Epithelial cell of proximal tubule (primary cell): ENCODE measurements at regions not wholly inside any gene's neighbourhood (a gene's known extent, or its start where the extent isn't known, plus 50 kb on each side); places are given as distances from the start of the nearest gene placed in this dataset.

ENCODE experiments used
- DNase-seq: peaks from one replicate; pipeline ENCODE4 v3.0.0-alpha.2; 2011; ENCODE audit warnings: low read depth
- H3K4me3 ChIP-seq: 2 replicates; pipeline ENCODE4 v1.5.1; 2011; ENCODE audit warnings: low read depth, mild to moderate bottlenecking, low read length
- CTCF ChIP-seq: conservative IDR thresholded peaks from 2 replicates; pipeline ENCODE4 v1.5.1; 2012; ENCODE audit warnings: low read depth, mild to moderate bottlenecking, low read length

GRCh38 chr16:6946106-6946505 is 386.5 kb upstream of the RBFOX1 start:
- DNase-seq = no peak
- H3K4me3 ChIP-seq = no peak overlapping the region
- no peak for TF ChIP-seq CTCF

DNA sequence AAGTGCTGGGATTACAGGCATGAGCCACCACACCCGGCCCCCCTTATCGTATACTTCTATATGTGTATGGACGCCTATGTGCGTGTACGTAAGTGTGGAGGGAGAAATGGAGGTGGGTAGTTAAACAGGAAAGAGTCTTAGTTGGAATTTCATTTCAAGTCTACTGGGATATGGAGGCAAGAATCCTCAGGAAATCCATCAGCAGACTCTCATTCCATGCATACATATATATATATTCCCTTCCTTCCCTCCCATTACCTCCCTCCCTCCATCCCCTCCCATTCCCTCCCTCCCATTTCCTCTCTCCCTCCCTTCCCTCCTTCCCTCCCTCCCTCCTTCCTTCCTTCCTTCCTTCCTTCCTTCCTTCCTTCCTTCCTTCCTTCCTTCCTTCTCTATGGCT is 391.7 kb upstream of the RBFOX1 start:
- no peak for TF ChIP-seq CTCF

GRCh38 chr16:6937641-6938040 is 395.0 kb upstream of the RBFOX1 start:
- no peak overlapping the region for H3K4me3 ChIP-seq
- no peak for TF ChIP-seq CTCF
- no peak for DNase-seq

More for the DNA sequence above, 391.7 kb upstream of the RBFOX1 start:
- no peak overlapping the region for H3K4me3 ChIP-seq
- no peak for DNase-seq

- no peak overlapping the region for H3K4me3 ChIP-seq
- no peak for DNase-seq
Observed at GRCh38 chr16:6932871-6933385, 399.7 kb upstream of the RBFOX1 start.

GRCh38 chr16:6929868-6930267 is 402.8 kb upstream of the RBFOX1 start:
- H3K4me3 ChIP-seq = no peak overlapping the region
- no peak for TF ChIP-seq CTCF
- DNase-seq = no peak

More at GRCh38 chr16:6932871-6933385, 399.7 kb upstream of the RBFOX1 start:
- TF ChIP-seq CTCF = no peak

GRCh38 chr16:6926762-6927161 is 405.9 kb upstream of the RBFOX1 start:
- DNase-seq = no peak
- no peak for TF ChIP-seq CTCF
- no peak overlapping the region for H3K4me3 ChIP-seq

DNA sequence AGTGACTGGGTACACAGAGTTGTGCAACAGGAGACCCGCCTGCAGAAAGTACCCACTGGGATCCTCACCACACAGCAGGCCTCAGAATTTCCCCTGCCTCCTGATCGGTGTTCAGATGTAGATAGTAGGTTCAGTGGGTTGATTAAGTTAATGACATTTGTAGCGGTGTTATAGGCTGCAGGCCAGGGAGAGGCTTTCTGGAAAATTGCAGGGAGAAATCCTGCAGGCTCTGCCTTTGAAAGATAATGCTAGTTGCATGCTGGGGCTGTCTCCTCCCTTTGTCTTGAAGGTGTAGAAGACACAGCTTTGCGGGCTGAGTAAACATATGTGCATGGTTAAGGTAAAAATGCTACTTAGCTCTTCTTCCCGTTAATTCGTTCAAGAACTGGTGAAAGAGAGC is 406.3 kb upstream of the RBFOX1 start:
- TF ChIP-seq CTCF = no peak
- DNase-seq = no peak
- no peak overlapping the region for H3K4me3 ChIP-seq
